H1 (cell line): ENCODE measurements at regions not wholly inside any gene's neighbourhood (a gene's known extent, or its start where the extent isn't known, plus 50 kb on each side); places are given as distances from the start of the nearest gene placed in this dataset.

Experiments
- TF ChIP-seq, protein P1 (sequence below): fragments of 300-600 bp; sonication (generic); IDR thresholded peaks from 2 replicates; pipeline ENCODE4 v1.7.1; 2012; ENCODE audit warnings: low read length, moderate library complexity, mild to moderate bottlenecking, inconsistent platforms; ENCODE audit not compliant: insufficient replicate concordance

GRCh38 chr3:176579711-176580185, 617.5 kb downstream of the TBL1XR1 start (continued):
- TF ChIP-seq, protein P1, sequence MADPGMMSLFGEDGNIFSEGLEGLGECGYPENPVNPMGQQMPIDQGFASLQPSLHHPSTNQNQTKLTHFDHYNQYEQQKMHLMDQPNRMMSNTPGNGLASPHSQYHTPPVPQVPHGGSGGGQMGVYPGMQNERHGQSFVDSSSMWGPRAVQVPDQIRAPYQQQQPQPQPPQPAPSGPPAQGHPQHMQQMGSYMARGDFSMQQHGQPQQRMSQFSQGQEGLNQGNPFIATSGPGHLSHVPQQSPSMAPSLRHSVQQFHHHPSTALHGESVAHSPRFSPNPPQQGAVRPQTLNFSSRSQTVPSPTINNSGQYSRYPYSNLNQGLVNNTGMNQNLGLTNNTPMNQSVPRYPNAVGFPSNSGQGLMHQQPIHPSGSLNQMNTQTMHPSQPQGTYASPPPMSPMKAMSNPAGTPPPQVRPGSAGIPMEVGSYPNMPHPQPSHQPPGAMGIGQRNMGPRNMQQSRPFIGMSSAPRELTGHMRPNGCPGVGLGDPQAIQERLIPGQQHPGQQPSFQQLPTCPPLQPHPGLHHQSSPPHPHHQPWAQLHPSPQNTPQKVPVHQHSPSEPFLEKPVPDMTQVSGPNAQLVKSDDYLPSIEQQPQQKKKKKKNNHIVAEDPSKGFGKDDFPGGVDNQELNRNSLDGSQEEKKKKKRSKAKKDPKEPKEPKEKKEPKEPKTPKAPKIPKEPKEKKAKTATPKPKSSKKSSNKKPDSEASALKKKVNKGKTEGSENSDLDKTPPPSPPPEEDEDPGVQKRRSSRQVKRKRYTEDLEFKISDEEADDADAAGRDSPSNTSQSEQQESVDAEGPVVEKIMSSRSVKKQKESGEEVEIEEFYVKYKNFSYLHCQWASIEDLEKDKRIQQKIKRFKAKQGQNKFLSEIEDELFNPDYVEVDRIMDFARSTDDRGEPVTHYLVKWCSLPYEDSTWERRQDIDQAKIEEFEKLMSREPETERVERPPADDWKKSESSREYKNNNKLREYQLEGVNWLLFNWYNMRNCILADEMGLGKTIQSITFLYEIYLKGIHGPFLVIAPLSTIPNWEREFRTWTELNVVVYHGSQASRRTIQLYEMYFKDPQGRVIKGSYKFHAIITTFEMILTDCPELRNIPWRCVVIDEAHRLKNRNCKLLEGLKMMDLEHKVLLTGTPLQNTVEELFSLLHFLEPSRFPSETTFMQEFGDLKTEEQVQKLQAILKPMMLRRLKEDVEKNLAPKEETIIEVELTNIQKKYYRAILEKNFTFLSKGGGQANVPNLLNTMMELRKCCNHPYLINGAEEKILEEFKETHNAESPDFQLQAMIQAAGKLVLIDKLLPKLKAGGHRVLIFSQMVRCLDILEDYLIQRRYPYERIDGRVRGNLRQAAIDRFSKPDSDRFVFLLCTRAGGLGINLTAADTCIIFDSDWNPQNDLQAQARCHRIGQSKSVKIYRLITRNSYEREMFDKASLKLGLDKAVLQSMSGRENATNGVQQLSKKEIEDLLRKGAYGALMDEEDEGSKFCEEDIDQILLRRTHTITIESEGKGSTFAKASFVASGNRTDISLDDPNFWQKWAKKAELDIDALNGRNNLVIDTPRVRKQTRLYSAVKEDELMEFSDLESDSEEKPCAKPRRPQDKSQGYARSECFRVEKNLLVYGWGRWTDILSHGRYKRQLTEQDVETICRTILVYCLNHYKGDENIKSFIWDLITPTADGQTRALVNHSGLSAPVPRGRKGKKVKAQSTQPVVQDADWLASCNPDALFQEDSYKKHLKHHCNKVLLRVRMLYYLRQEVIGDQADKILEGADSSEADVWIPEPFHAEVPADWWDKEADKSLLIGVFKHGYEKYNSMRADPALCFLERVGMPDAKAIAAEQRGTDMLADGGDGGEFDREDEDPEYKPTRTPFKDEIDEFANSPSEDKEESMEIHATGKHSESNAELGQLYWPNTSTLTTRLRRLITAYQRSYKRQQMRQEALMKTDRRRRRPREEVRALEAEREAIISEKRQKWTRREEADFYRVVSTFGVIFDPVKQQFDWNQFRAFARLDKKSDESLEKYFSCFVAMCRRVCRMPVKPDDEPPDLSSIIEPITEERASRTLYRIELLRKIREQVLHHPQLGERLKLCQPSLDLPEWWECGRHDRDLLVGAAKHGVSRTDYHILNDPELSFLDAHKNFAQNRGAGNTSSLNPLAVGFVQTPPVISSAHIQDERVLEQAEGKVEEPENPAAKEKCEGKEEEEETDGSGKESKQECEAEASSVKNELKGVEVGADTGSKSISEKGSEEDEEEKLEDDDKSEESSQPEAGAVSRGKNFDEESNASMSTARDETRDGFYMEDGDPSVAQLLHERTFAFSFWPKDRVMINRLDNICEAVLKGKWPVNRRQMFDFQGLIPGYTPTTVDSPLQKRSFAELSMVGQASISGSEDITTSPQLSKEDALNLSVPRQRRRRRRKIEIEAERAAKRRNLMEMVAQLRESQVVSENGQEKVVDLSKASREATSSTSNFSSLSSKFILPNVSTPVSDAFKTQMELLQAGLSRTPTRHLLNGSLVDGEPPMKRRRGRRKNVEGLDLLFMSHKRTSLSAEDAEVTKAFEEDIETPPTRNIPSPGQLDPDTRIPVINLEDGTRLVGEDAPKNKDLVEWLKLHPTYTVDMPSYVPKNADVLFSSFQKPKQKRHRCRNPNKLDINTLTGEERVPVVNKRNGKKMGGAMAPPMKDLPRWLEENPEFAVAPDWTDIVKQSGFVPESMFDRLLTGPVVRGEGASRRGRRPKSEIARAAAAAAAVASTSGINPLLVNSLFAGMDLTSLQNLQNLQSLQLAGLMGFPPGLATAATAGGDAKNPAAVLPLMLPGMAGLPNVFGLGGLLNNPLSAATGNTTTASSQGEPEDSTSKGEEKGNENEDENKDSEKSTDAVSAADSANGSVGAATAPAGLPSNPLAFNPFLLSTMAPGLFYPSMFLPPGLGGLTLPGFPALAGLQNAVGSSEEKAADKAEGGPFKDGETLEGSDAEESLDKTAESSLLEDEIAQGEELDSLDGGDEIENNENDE, result no peak
